HG03175 (cell line): ENCODE measurements at regions not wholly inside any gene's neighbourhood (a gene's known extent, or its start where the extent isn't known, plus 50 kb on each side); places are given as distances from the start of the nearest gene placed in this dataset.
"Not testable (repeated sequence)": the region's sequence is repeated elsewhere in the genome, so short reads cannot be mapped to it uniquely, and the experiment has no call there.

Experiments
- ATAC-seq: cut with Tn5 transposase; IDR thresholded peaks from one replicate; pipeline ENCODE4 v1.9.1; 2021; ENCODE audit warnings: mild to moderate bottlenecking, moderate library complexity; ENCODE audit not compliant: unreplicated experiment

GRCh38 chr1:219732814-219733491, 120.0 kb upstream of the ZC3H11B start:
- ATAC-seq: no peak

GRCh38 chr1:219731771-219732170, 118.9 kb upstream of the ZC3H11B start:
- no peak for ATAC-seq

GRCh38 chr1:219726480-219727272, 113.8 kb upstream of the ZC3H11B start:
- ATAC-seq: no peak

- ATAC-seq: no peak
These were observed 111.5 kb upstream of the ZC3H11B start for GRCh38 chr1:219724440-219724839.

GRCh38 chr1:219717536-219717935, 104.6 kb upstream of the ZC3H11B start:
- ATAC-seq: no peak

- no peak for ATAC-seq
These were observed 103.8 kb upstream of the ZC3H11B start for GRCh38 chr1:219716611-219717114.

- ATAC-seq: no peak
These were observed 101.1 kb upstream of the ZC3H11B start for GRCh38 chr1:219713981-219714381.

GRCh38 chr1:219712506-219712905, 99.6 kb upstream of the ZC3H11B start:
- no peak for ATAC-seq

GRCh38 chr1:219710529-219711194, 97.8 kb upstream of the ZC3H11B start:
- no peak for ATAC-seq

- ATAC-seq: no peak
These were observed 96.1 kb upstream of the ZC3H11B start for GRCh38 chr1:219708919-219709543.

GRCh38 chr1:219707885-219708284, 95.0 kb upstream of the ZC3H11B start:
- not testable (repeated sequence) for ATAC-seq

- not testable (repeated sequence) for ATAC-seq
These were observed 91.4 kb upstream of the ZC3H11B start for GRCh38 chr1:219704331-219704730.

GRCh38 chr1:219703368-219703639, 90.4 kb upstream of the ZC3H11B start:
- ATAC-seq: no peak

- no peak for ATAC-seq
These were observed 88.6 kb upstream of the ZC3H11B start for GRCh38 chr1:219701476-219701875.

- no peak for ATAC-seq
These were observed 87.0 kb upstream of the ZC3H11B start for GRCh38 chr1:219699870-219700269.

GRCh38 chr1:219697682-219698081, 84.8 kb upstream of the ZC3H11B start:
- ATAC-seq: no peak

GRCh38 chr1:219692981-219693380, 80.1 kb upstream of the ZC3H11B start:
- ATAC-seq: no peak

GRCh38 chr1:219689774-219690173, 76.9 kb upstream of the ZC3H11B start:
- ATAC-seq: no peak

GRCh38 chr1:219687779-219688178, 74.9 kb upstream of the ZC3H11B start:
- ATAC-seq: no peak

- ATAC-seq: no peak
These were observed 73.3 kb upstream of the ZC3H11B start for GRCh38 chr1:219686171-219686570.

GRCh38 chr1:219682788-219683187, 69.9 kb upstream of the ZC3H11B start:
- no peak for ATAC-seq
